Effector memory CD8-positive, alpha-beta T cell (primary cell): ENCODE measurements at regions not wholly inside any gene's neighbourhood (a gene's known extent, or its start where the extent isn't known, plus 50 kb on each side); places are given as distances from the start of the nearest gene placed in this dataset.

Source experiments
- ATAC-seq: fragments of 150-1000 bp; cut with Tn5 transposase; replicated peaks from 2 replicates; pipeline ENCODE4 v1.10.0; 2021; ENCODE audit warnings: mild to moderate bottlenecking, moderate library complexity
- DNase-seq, 3 experiments: peaks; one replicate each; pipeline ENCODE4 v3.0.0; 2021
- H3K27ac Mint-ChIP-seq, 2 donors: one replicate each; pipeline ENCODE4 v1.8.0; 2022; ENCODE audit warnings: mild to moderate bottlenecking in 2 of 2, mixed read lengths in 2 of 2, moderate library complexity in 2 of 2
- H3K27me3 Mint-ChIP-seq, 2 donors: one replicate each; pipeline ENCODE4 v1.8.0; 2022; ENCODE audit warnings: mixed read lengths in 2 of 2
- H3K36me3 Mint-ChIP-seq: one replicate; pipeline ENCODE4 v1.8.0; 2022; ENCODE audit warnings: mild to moderate bottlenecking, moderate library complexity, mixed read lengths; ENCODE audit not compliant: insufficient read depth
- H3K4me1 Mint-ChIP-seq, 2 donors: one replicate each; pipeline ENCODE4 v1.8.0; 2022; ENCODE audit warnings: low read depth in 2 of 2, mixed read lengths in 2 of 2
- H3K4me3 Mint-ChIP-seq, 2 donors: one replicate each; pipeline ENCODE4 v1.8.0; 2022; ENCODE audit warnings: mild to moderate bottlenecking in 2 of 2, mixed read lengths in 2 of 2, moderate library complexity in 2 of 2
- H3K9me3 Mint-ChIP-seq, 2 donors: one replicate each; pipeline ENCODE4 v1.8.0; 2022; ENCODE audit warnings: mixed read lengths in 2 of 2

GRCh38 chr2:194223218-194223617, 1433.8 kb upstream of the SLC39A10 start:
- H3K9me3 Mint-ChIP-seq: no peaks in the 10 kb centered on the region
- H3K4me1 Mint-ChIP-seq: no peaks in the 10 kb centered on the region
- DNase-seq: no peak
- H3K27ac Mint-ChIP-seq: no peak overlapping the region
- no peaks in the 10 kb centered on the region for H3K36me3 Mint-ChIP-seq
- no peak overlapping the region for H3K4me3 Mint-ChIP-seq
- no peak for ATAC-seq
- no peaks in the 10 kb centered on the region for H3K27me3 Mint-ChIP-seq

GRCh38 chr2:194214192-194214591, 1442.8 kb upstream of the SLC39A10 start:
- ATAC-seq (no peak), DNase-seq (no peak)
- Mint-ChIP-seq H3K36me3 (no peaks in the 10 kb centered on the region), H3K4me3 (no peak overlapping the region), H3K27ac (no peak overlapping the region), H3K4me1 (no peaks in the 10 kb centered on the region), H3K9me3 (no peaks in the 10 kb centered on the region), H3K27me3 (no peaks in the 10 kb centered on the region)

GRCh38 chr2:194205568-194206227, 1451.3 kb upstream of the SLC39A10 start:
- ATAC-seq (no peak), DNase-seq (no peak)
- no peaks in the 10 kb centered on the region for H3K36me3 Mint-ChIP-seq
- H3K9me3 Mint-ChIP-seq: peaks cover 3 to 11% of the 10 kb centered on the region in 2 donors
- no peak overlapping the region for H3K27ac Mint-ChIP-seq
- no peak overlapping the region for H3K4me3 Mint-ChIP-seq
- H3K4me1 Mint-ChIP-seq: no peaks in the 10 kb centered on the region
- H3K27me3 Mint-ChIP-seq: no peaks in the 10 kb centered on the region

- no peak overlapping the region for H3K4me3 Mint-ChIP-seq
- H3K36me3 Mint-ChIP-seq: no peaks in the 10 kb centered on the region
- no peaks in the 10 kb centered on the region for H3K4me1 Mint-ChIP-seq
- no peak for DNase-seq
- ATAC-seq: no peak
- H3K27me3 Mint-ChIP-seq: no peaks in the 10 kb centered on the region
- H3K9me3 Mint-ChIP-seq: peaks cover 3 to 11% of the 10 kb centered on the region in 2 donors
- no peak overlapping the region for H3K27ac Mint-ChIP-seq
Observed at GRCh38 chr2:194203898-194204297, 1453.1 kb upstream of the SLC39A10 start.

GRCh38 chr2:194182888-194183287, 1474.1 kb upstream of the SLC39A10 start:
- no peaks in the 10 kb centered on the region for H3K27me3 Mint-ChIP-seq
- no peak for ATAC-seq
- no peaks in the 10 kb centered on the region for H3K4me1 Mint-ChIP-seq
- no peak overlapping the region for H3K27ac Mint-ChIP-seq
- no peak overlapping the region for H3K4me3 Mint-ChIP-seq
- H3K36me3 Mint-ChIP-seq: no peaks in the 10 kb centered on the region
- no peak for DNase-seq
- peaks cover 2 to 5% of the 10 kb centered on the region in 2 donors for H3K9me3 Mint-ChIP-seq

- Mint-ChIP-seq H3K4me3 (no peak overlapping the region), H3K9me3 (no peaks in the 10 kb centered on the region), H3K36me3 (no peaks in the 10 kb centered on the region), H3K4me1 (no peaks in the 10 kb centered on the region), H3K27ac (no peak overlapping the region), H3K27me3 (no peaks in the 10 kb centered on the region)
- DNase-seq (no peak), ATAC-seq (no peak)
Observed at GRCh38 chr2:194176134-194176533, 1480.9 kb upstream of the SLC39A10 start.

- no peak overlapping the region for H3K4me3 Mint-ChIP-seq
- H3K4me1 Mint-ChIP-seq: no peaks in the 10 kb centered on the region
- no peaks in the 10 kb centered on the region for H3K9me3 Mint-ChIP-seq
- no peaks in the 10 kb centered on the region for H3K36me3 Mint-ChIP-seq
- DNase-seq: no peak
- no peak overlapping the region for H3K27ac Mint-ChIP-seq
- ATAC-seq: no peak
- no peaks in the 10 kb centered on the region for H3K27me3 Mint-ChIP-seq
Observed at GRCh38 chr2:194166818-194167217, 1490.2 kb upstream of the SLC39A10 start.

- DNase-seq (no peak), ATAC-seq (no peak)
- Mint-ChIP-seq H3K36me3 (no peaks in the 10 kb centered on the region), H3K4me1 (no peaks in the 10 kb centered on the region), H3K27ac (no peak overlapping the region), H3K9me3 (peaks cover 0 to 3% of the 10 kb centered on the region in 2 donors), H3K27me3 (no peaks in the 10 kb centered on the region), H3K4me3 (no peak overlapping the region)
Observed at GRCh38 chr2:194155431-194155830, 1501.6 kb upstream of the SLC39A10 start.

GRCh38 chr2:194151231-194151630, 1505.8 kb upstream of the SLC39A10 start:
- H3K9me3 Mint-ChIP-seq: no peaks in the 10 kb centered on the region
- no peaks in the 10 kb centered on the region for H3K4me1 Mint-ChIP-seq
- no peak for ATAC-seq
- DNase-seq: no peak
- no peaks in the 10 kb centered on the region for H3K27me3 Mint-ChIP-seq
- no peaks in the 10 kb centered on the region for H3K36me3 Mint-ChIP-seq
- no peak overlapping the region for H3K4me3 Mint-ChIP-seq
- no peak overlapping the region for H3K27ac Mint-ChIP-seq

GRCh38 chr2:194135463-194135862, 1521.6 kb upstream of the SLC39A10 start:
- DNase-seq: no peak
- H3K27me3 Mint-ChIP-seq: no peaks in the 10 kb centered on the region
- H3K36me3 Mint-ChIP-seq: no peaks in the 10 kb centered on the region
- no peak overlapping the region for H3K27ac Mint-ChIP-seq
- peaks cover 9 to 21% of the 10 kb centered on the region in 2 donors for H3K9me3 Mint-ChIP-seq
- no peaks in the 10 kb centered on the region for H3K4me1 Mint-ChIP-seq
- ATAC-seq: no peak
- no peak overlapping the region for H3K4me3 Mint-ChIP-seq

GRCh38 chr2:194128810-194129209, 1528.2 kb upstream of the SLC39A10 start:
- no peak for DNase-seq
- ATAC-seq: no peak
- Mint-ChIP-seq H3K36me3 (no peaks in the 10 kb centered on the region), H3K9me3 (peaks cover 4 to 8% of the 10 kb centered on the region in 2 donors), H3K4me1 (no peaks in the 10 kb centered on the region), H3K27me3 (no peaks in the 10 kb centered on the region), H3K4me3 (no peak overlapping the region), H3K27ac (no peak overlapping the region)

GRCh38 chr2:194126418-194126817, 1530.6 kb upstream of the SLC39A10 start:
- Mint-ChIP-seq H3K27ac (no peak overlapping the region), H3K27me3 (no peaks in the 10 kb centered on the region), H3K9me3 (peaks cover 4 to 8% of the 10 kb centered on the region in 2 donors), H3K4me3 (no peak overlapping the region), H3K4me1 (no peaks in the 10 kb centered on the region), H3K36me3 (no peaks in the 10 kb centered on the region)
- ATAC-seq (no peak), DNase-seq (no peak)

- H3K27me3 Mint-ChIP-seq: no peaks in the 10 kb centered on the region
- DNase-seq: no peak
- H3K4me1 Mint-ChIP-seq: no peaks in the 10 kb centered on the region
- H3K9me3 Mint-ChIP-seq: peaks cover 6 to 13% of the 10 kb centered on the region in 2 donors
- H3K4me3 Mint-ChIP-seq: no peak overlapping the region
- ATAC-seq: no peak
- H3K36me3 Mint-ChIP-seq: no peaks in the 10 kb centered on the region
- no peak overlapping the region for H3K27ac Mint-ChIP-seq
Observed at GRCh38 chr2:194116861-194117260, 1540.2 kb upstream of the SLC39A10 start.

- Mint-ChIP-seq H3K27ac (no peak overlapping the region), H3K4me1 (no peaks in the 10 kb centered on the region), H3K9me3 (no peaks in the 10 kb centered on the region), H3K27me3 (no peaks in the 10 kb centered on the region), H3K36me3 (no peaks in the 10 kb centered on the region), H3K4me3 (no peak overlapping the region)
- DNase-seq (no peak), ATAC-seq (no peak)
Observed at GRCh38 chr2:194105358-194105757, 1551.7 kb upstream of the SLC39A10 start.

- no peaks in the 10 kb centered on the region for H3K36me3 Mint-ChIP-seq
- no peak overlapping the region for H3K27ac Mint-ChIP-seq
- no peaks in the 10 kb centered on the region for H3K9me3 Mint-ChIP-seq
- H3K4me3 Mint-ChIP-seq: no peak overlapping the region
- ATAC-seq: peak; percentile 39
- no peak for DNase-seq
- no peaks in the 10 kb centered on the region for H3K27me3 Mint-ChIP-seq
- H3K4me1 Mint-ChIP-seq: no peaks in the 10 kb centered on the region
Observed at GRCh38 chr2:194104687-194105086, 1552.3 kb upstream of the SLC39A10 start.
